GM21360 (cell line): ENCODE measurements at regions not wholly inside any gene's neighbourhood (a gene's known extent, or its start where the extent isn't known, plus 50 kb on each side); places are given as distances from the start of the nearest gene placed in this dataset.
"Not testable (repeated sequence)": the region's sequence is repeated elsewhere in the genome, so short reads cannot be mapped to it uniquely, and the experiment has no call there.

Experiments
- ATAC-seq: cut with Tn5 transposase; IDR thresholded peaks from one replicate; pipeline ENCODE4 v1.9.1; 2021; ENCODE audit warnings: mild to moderate bottlenecking, moderate library complexity; ENCODE audit not compliant: unreplicated experiment

GRCh38 chr5:163692091-163692490 lies 186.7 kb downstream of the MAT2B start:
- no peak for ATAC-seq

- peak; percentile 95 for ATAC-seq
Measured at GRCh38 chr5:163695830-163696578, 190.6 kb downstream of the MAT2B start.

GRCh38 chr5:163696579-163696887 lies 191.1 kb downstream of the MAT2B start:
- no peak for ATAC-seq

GRCh38 chr5:163706053-163706771 lies 200.8 kb downstream of the MAT2B start:
- ATAC-seq = no peak

GRCh38 chr5:163712011-163712410 lies 206.6 kb downstream of the MAT2B start:
- ATAC-seq = no peak

- no peak for ATAC-seq
Measured at GRCh38 chr5:163718272-163718671, 212.9 kb downstream of the MAT2B start.

- ATAC-seq = no peak
Measured at GRCh38 chr5:163724305-163724704, 218.9 kb downstream of the MAT2B start.

GRCh38 chr5:163727028-163727427 lies 221.6 kb downstream of the MAT2B start:
- ATAC-seq = peak; percentile 89

GRCh38 chr5:163730206-163730756 lies 224.9 kb downstream of the MAT2B start:
- no peak for ATAC-seq

- ATAC-seq = no peak
Measured at GRCh38 chr5:163731256-163731655, 225.8 kb downstream of the MAT2B start.

GRCh38 chr5:163735069-163735468 lies 229.7 kb downstream of the MAT2B start:
- no peak for ATAC-seq

- no peak for ATAC-seq
Measured at GRCh38 chr5:163747586-163747985, 242.2 kb downstream of the MAT2B start.

- ATAC-seq = no peak
Measured at GRCh38 chr5:163748934-163749333, 243.5 kb downstream of the MAT2B start.

- ATAC-seq = not testable (repeated sequence)
Measured at GRCh38 chr5:163750415-163750814, 245.0 kb downstream of the MAT2B start.

GRCh38 chr5:163755505-163755904 lies 250.1 kb downstream of the MAT2B start:
- ATAC-seq = no peak

- no peak for ATAC-seq
Measured at GRCh38 chr5:163756170-163756569, 250.8 kb downstream of the MAT2B start.

- ATAC-seq = no peak
Measured at GRCh38 chr5:163757344-163757743, 251.9 kb downstream of the MAT2B start.

- no peak for ATAC-seq
Measured at GRCh38 chr5:163758283-163758711, 252.9 kb downstream of the MAT2B start.

- no peak for ATAC-seq
Measured at GRCh38 chr5:163759000-163759704, 253.7 kb downstream of the MAT2B start.

GRCh38 chr5:163760498-163760897 lies 255.1 kb downstream of the MAT2B start:
- no peak for ATAC-seq

GRCh38 chr5:163766936-163767670 lies 261.7 kb downstream of the MAT2B start:
- no peak for ATAC-seq
